ENCODE measurements at regions not wholly inside any gene's neighbourhood (a gene's known extent, or its start where the extent isn't known, plus 50 kb on each side); places are given as distances from the start of the nearest gene placed in this dataset.
"Not testable (repeated sequence)": the region's sequence is repeated elsewhere in the genome, so short reads cannot be mapped to it uniquely, and the experiment has no call there.

DNA sequence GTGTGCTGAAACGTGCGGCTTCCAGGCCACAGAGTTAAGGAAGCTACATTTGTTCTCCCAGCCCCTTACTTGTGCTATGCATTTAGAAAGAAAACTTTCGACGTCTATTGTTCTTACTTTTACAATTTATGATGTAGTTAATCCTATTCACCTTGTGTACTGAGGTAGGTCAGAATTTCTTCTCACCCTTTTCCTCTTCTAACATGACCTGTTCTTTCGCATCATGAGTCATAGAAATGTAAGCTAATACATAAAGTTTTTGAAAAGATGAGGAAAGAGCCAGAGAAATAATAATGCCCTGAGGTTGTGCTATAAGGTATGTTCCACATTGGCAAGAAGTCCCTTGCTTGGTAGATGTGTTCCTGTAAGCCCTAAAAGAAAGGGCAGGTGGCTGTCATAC is 298.3 kb downstream of the TRIML1 start:
- TF ChIP-seq, protein P1, sequence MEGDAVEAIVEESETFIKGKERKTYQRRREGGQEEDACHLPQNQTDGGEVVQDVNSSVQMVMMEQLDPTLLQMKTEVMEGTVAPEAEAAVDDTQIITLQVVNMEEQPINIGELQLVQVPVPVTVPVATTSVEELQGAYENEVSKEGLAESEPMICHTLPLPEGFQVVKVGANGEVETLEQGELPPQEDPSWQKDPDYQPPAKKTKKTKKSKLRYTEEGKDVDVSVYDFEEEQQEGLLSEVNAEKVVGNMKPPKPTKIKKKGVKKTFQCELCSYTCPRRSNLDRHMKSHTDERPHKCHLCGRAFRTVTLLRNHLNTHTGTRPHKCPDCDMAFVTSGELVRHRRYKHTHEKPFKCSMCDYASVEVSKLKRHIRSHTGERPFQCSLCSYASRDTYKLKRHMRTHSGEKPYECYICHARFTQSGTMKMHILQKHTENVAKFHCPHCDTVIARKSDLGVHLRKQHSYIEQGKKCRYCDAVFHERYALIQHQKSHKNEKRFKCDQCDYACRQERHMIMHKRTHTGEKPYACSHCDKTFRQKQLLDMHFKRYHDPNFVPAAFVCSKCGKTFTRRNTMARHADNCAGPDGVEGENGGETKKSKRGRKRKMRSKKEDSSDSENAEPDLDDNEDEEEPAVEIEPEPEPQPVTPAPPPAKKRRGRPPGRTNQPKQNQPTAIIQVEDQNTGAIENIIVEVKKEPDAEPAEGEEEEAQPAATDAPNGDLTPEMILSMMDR (IDR thresholded peaks at IDR 0.05; ENCODE audit: low read depth, low read length, missing control alignments), result no peak
- no peak overlapping the region for H3K4me3 ChIP-seq (ENCODE audit: low read depth, low read length)
- no peak for DNase-seq (ENCODE audit: low read depth)

DNA sequence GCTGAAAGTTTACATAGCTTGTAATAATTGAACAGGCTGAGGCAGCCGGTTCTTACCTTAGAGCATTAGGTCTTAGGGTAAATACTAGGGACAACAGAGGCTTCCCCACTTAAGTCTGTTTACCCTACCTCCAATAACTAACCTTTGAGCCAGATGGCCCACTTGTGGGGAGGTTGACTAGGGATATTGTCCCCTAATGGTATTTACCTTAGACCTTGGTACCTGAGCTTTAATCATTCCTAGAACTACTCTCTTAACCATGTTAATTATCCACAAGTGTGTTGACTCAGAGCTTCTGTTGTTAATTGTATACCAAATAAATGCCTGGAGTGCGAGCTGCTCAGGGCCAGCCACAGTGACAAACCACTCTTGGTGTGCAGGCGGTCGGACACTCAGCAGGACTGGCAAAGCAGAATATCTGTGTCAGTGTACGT is 299.2 kb downstream of the TRIML1 start:
- H3K4me3 ChIP-seq (ENCODE audit: low read depth, low read length); DNase-seq (ENCODE audit: low read depth): not testable (repeated sequence)

DNA sequence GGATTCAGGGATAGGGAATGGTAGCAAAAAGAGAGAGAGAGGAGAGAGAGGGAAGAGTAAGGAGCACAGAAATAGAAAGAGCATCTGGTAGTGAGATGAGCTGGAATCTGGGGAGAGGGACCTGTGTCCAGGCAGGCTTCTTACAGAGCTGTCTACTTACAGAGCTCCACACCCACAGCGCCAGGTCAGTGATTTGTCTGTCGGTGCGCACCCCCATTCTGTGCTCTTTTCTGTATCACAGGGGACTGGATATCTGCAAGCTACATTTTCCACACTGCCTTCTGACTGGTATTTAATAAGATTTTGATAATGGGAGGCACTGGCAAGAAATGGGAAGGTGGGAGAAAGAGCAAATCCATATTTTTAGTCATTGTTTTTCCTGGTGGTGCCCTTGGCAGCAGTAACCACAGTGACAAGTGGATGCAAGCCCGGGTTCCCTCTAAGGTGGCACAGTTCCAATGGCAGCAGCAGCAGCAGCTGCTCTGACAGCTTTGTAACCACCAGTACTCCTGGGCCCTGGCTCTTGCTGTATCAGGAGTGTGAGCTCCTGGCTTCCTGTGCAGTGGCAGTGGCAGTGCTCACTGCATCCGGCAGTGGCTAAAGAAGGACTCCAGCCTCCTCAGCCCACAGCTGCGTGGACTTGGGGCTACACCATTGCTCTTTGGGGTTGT is 300.5 kb downstream of the TRIML1 start:
- no peak for DNase-seq (ENCODE audit: low read depth)
- no peak overlapping the region for H3K4me3 ChIP-seq (ENCODE audit: low read depth, low read length)
- TF ChIP-seq, protein P1 (IDR thresholded peaks at IDR 0.05; ENCODE audit: low read depth, low read length, missing control alignments), result no peak

DNA sequence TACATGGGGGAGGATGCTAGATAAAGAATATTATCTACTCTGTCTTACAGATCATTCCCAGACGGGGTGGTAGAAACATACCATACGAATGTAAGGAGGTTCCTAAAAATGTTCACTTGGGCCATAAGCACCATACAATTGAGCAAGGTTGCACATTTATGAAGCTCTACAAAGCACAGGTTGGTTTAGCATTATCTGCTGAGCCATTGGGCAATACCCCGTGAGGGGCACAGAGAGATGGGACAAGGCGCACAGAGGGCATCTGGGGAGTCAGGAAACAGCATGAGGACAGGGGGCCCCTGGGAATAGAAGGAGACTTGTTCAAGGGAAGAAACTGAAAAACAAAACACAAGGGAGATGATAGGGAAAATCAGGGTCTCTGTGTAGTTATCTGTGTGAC is 305.3 kb downstream of the TRIML1 start:
- TF ChIP-seq, protein P1 (IDR thresholded peaks at IDR 0.05; ENCODE audit: low read depth, low read length, missing control alignments), result no peak
- no peak for DNase-seq (ENCODE audit: low read depth)
- no peak overlapping the region for H3K4me3 ChIP-seq (ENCODE audit: low read depth, low read length)

DNA sequence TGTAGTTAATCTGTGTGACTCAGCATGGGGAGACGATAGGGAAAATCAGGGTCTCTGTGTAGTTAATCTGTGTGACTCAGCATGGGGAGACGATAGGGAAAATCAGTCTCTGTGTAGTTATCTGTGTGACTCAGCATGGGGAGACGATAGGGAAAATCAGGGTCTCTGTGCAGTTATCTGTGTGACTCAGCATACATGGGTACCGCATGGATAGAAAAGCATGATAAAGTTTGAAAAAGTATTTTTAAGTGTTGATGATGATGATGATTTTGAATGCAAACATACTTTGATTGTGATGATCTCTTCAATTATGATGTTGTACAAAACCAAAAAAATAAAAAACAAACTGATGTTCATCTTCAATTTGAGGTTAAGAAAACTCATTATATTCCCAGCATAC is 309.8 kb downstream of the TRIML1 start:
- not testable (repeated sequence) for H3K4me3 ChIP-seq (ENCODE audit: low read depth, low read length); DNase-seq (ENCODE audit: low read depth)

DNA sequence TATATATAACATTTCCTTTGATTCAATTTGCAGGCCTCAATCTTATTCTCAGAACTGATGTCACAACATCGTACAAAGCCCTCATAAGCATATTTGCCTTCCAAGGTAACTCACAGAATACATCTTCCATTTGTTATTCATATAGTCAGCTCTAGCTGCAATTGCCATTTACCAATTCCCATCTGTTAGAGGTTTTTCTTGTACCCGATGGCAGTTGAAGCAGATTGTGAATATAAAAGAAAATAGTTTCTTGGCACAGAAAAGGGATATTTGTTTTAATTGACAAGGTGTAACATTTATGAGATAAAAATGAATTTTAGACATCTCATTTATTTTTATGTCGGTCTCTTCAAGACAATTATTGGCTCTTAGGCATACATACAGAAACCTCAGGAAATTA is 311.3 kb downstream of the TRIML1 start:
- H3K4me3 ChIP-seq (ENCODE audit: low read depth, low read length), result no peak overlapping the region
- DNase-seq (ENCODE audit: low read depth), result no peak
- TF ChIP-seq, protein P1 (IDR thresholded peaks at IDR 0.05; ENCODE audit: low read depth, low read length, missing control alignments), result no peak

DNA sequence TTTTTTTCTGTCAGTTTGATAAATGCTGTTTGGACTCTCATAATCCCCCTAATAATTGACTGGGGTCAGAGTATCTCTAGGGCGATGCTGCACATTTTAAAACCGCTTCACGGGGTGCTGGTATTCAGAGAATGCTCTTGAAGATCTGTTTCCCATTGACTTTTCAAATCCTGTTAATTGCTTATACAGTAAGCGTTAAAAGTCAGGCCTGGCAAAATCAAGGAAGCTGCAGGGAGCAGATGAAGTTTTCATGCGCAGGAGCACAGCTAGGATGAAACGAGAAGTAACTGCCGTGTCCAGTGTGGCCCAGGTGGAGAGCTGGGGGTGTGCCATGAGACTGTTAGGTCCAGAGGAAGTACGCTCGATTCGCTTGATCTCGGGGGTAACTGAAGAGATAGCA is 312.9 kb downstream of the TRIML1 start:
- TF ChIP-seq, protein P1 (IDR thresholded peaks at IDR 0.05; ENCODE audit: low read depth, low read length, missing control alignments), result no peak
- H3K4me3 ChIP-seq (ENCODE audit: low read depth, low read length), result no peak overlapping the region
- DNase-seq (ENCODE audit: low read depth), result no peak

DNA sequence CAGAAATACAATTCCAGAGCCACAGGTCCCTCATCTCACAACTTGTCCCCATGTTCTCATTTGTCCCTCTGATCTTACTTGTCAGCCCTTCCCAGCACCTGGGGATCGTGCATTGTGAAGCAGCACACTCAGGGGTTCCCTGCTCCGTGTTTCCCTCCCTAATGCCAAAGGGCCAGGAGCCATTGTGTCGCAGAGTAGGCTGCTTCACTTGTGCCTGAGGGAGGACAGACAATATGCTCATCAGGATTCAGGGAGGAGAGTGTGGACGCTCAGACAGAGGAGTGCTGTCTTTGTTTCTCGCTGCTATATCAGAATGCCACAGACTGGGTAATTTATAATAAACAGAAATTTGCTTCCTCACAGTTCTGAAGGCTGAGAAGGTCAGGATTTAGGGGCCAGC is 315.3 kb downstream of the TRIML1 start:
- no peak overlapping the region for H3K4me3 ChIP-seq (ENCODE audit: low read depth, low read length)
- TF ChIP-seq, protein P1 (IDR thresholded peaks at IDR 0.05; ENCODE audit: low read depth, low read length, missing control alignments), result no peak
- DNase-seq (ENCODE audit: low read depth), result no peak

All from GM12864 (cell line).